PC-3 (cell line): ENCODE measurements at regions not wholly inside any gene's neighbourhood (a gene's known extent, or its start where the extent isn't known, plus 50 kb on each side); places are given as distances from the start of the nearest gene placed in this dataset.

Source experiments
- ATAC-seq: fragments of 200-7000 bp; cut with Tn5 transposase; 2 replicates; pipeline ENCODE4 v1.9.1; 2020; ENCODE audit warnings: mild to moderate bottlenecking, moderate library complexity
- BruUV-seq: library from RNA; stranded (reverse); fragments of 400-500 nt; replicated peaks from 2 replicates; lab custom pipeline; 2021; lab: Mats Ljungman, UMichigan
- CTCF ChIA-PET: fragments of 300-600 bp; sonication (Branson Sonifier 250); formaldehyde crosslinking; loops from one replicate; lab custom pipeline; 2022; ENCODE audit warnings: antibody characterized with exemption; lab: Charles Lee
- POLR2A ChIA-PET: fragments of 300-600 bp; sonication (Branson Sonifier 250); formaldehyde crosslinking; loops from one replicate; lab custom pipeline; 2022; ENCODE audit warnings: antibody characterized with exemption; ENCODE audit not compliant: unreplicated experiment; lab: Charles Lee
- DNase-seq: peaks from one replicate; pipeline ENCODE4 v3.0.0-alpha.2; 2015
- H2AFZ ChIP-seq: fragments of 300-600 bp; sonication (generic); 2 replicates; pipeline ENCODE4 v1.6.0; 2016; ENCODE audit warnings: antibody characterized with exemption, low read length
- H3F3A ChIP-seq: fragments of 300-600 bp; sonication (generic); one replicate; pipeline ENCODE4 v1.6.0; 2017; ENCODE audit warnings: antibody characterized with exemption, low read length, control low read depth, mild to moderate bottlenecking; ENCODE audit not compliant: unreplicated experiment
- H3K27ac ChIP-seq: fragments of 300-600 bp; sonication (generic); 2 replicates; pipeline ENCODE4 v1.5.1; 2016; ENCODE audit warnings: mild to moderate bottlenecking, low read length
- H3K27me3 ChIP-seq: fragments of 300-600 bp; sonication (generic); 2 replicates; pipeline ENCODE4 v1.6.1; 2016; ENCODE audit warnings: low read length, mixed read lengths
- H3K36me3 ChIP-seq: fragments of 300-600 bp; sonication (generic); 2 replicates; pipeline ENCODE4 v1.6.1; 2016; ENCODE audit warnings: low read depth, mixed run types, low read length, mixed read lengths
- H3K4me1 ChIP-seq: fragments of 300-600 bp; sonication (generic); 2 replicates; pipeline ENCODE4 v1.5.1; 2016; ENCODE audit warnings: low read length; ENCODE audit not compliant: insufficient read depth
- H3K4me2 ChIP-seq: fragments of 300-600 bp; sonication (generic); 2 replicates; pipeline ENCODE4 v1.6.0; 2016; ENCODE audit warnings: low read length
- H3K4me3 ChIP-seq: fragments of 300-600 bp; sonication (generic); 2 replicates; pipeline ENCODE4 v1.5.1; 2016; ENCODE audit warnings: mild to moderate bottlenecking, low read length, mixed read lengths
- H3K79me2 ChIP-seq: fragments of 300-600 bp; sonication (generic); 2 replicates; pipeline ENCODE4 v1.6.1; 2017; ENCODE audit warnings: low read length, mixed read lengths
- H3K9ac ChIP-seq: fragments of 300-600 bp; sonication (generic); 2 replicates; pipeline ENCODE4 v1.6.0; 2016; ENCODE audit warnings: mild to moderate bottlenecking, low read length
- H3K9me2 ChIP-seq: fragments of 300-600 bp; sonication (generic); replicated peaks from 2 replicates; pipeline ENCODE4 v1.6.1; 2016; ENCODE audit warnings: mixed run types, low read length, mixed read lengths
- H3K9me3 ChIP-seq: fragments of 300-600 bp; sonication (generic); 2 replicates; pipeline ENCODE4 v1.6.1; 2016; ENCODE audit warnings: low read length, mixed read lengths
- H4K20me1 ChIP-seq: fragments of 300-600 bp; sonication (generic); 2 replicates; pipeline ENCODE4 v1.6.1; 2016; ENCODE audit warnings: low read length, mixed read lengths
- EZH2 ChIP-seq: fragments of 300-600 bp; sonication (generic); IDR thresholded peaks from one replicate; pipeline ENCODE4 v1.6.1; 2017; ENCODE audit warnings: antibody characterized with exemption, mild to moderate bottlenecking, low read length; ENCODE audit not compliant: unreplicated experiment
- EZH2phosphoT487 ChIP-seq: fragments of 300-600 bp; sonication (generic); IDR thresholded peaks from 2 replicates; pipeline ENCODE4 v1.6.1; 2018; ENCODE audit warnings: mild to moderate bottlenecking, antibody characterized with exemption, low read length, borderline replicate concordance
- intact Hi-C: fragments of 100-400 bp; cut with micrococcal nuclease; formaldehyde crosslinking; loops from 2 replicates; pipeline ENCODE4 v1.9.0; 2023
- TF ChIP-seq, protein P1 (sequence below): fragments of 300-600 bp; sonication (generic); conservative IDR thresholded peaks from 2 replicates; pipeline ENCODE4 v1.5.1; 2017; ENCODE audit warnings: antibody characterized with exemption, low read depth, mild to moderate bottlenecking, low read length

GRCh38 chr13:23995283-23996073 is 98.2 kb upstream of the C1QTNF9B start:
- Histone ChIP-seq H3K79me2 (no peaks in the 10 kb centered on the region), H3K9me3 (no peaks in the 10 kb centered on the region), H3K27ac (no peak overlapping the region), H3K36me3 (no peaks in the 10 kb centered on the region), H3K4me1 (0 out of 2 replicates have a peak, but pooled peaks cover 4% of the 10 kb centered on the region), H3K27me3 (no peaks in the 10 kb centered on the region), H3K4me3 (no peak overlapping the region), H4K20me1 (no peaks in the 10 kb centered on the region), H3K4me2 (no peak overlapping the region), H3K9me2 (no peaks in the 10 kb centered on the region), H2AFZ (no peak overlapping the region), H3K9ac (no peak overlapping the region), H3F3A (no peaks in the 10 kb centered on the region)
- ChIA-PET POLR2A (no interaction called here), CTCF (no interaction called here)
- DNase-seq: no peak
- BruUV-seq: no TSS peak
- intact Hi-C loops: no loop called here
- no peak for ATAC-seq
- TF ChIP-seq EZH2 (no peak), EZH2phosphoT487 (no peak)
- TF ChIP-seq, protein P1, sequence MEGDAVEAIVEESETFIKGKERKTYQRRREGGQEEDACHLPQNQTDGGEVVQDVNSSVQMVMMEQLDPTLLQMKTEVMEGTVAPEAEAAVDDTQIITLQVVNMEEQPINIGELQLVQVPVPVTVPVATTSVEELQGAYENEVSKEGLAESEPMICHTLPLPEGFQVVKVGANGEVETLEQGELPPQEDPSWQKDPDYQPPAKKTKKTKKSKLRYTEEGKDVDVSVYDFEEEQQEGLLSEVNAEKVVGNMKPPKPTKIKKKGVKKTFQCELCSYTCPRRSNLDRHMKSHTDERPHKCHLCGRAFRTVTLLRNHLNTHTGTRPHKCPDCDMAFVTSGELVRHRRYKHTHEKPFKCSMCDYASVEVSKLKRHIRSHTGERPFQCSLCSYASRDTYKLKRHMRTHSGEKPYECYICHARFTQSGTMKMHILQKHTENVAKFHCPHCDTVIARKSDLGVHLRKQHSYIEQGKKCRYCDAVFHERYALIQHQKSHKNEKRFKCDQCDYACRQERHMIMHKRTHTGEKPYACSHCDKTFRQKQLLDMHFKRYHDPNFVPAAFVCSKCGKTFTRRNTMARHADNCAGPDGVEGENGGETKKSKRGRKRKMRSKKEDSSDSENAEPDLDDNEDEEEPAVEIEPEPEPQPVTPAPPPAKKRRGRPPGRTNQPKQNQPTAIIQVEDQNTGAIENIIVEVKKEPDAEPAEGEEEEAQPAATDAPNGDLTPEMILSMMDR: no peak

GRCh38 chr13:23996456-23996855 is 99.2 kb upstream of the C1QTNF9B start:
- no peaks in the 10 kb centered on the region for H3K4me1 ChIP-seq
- CTCF ChIA-PET: no interaction called here
- H3K4me3 ChIP-seq: no peak overlapping the region
- intact Hi-C loops: no loop called here
- no peak overlapping the region for H2AFZ ChIP-seq
- H3F3A ChIP-seq: no peaks in the 10 kb centered on the region
- no peaks in the 10 kb centered on the region for H3K9me2 ChIP-seq
- no peaks in the 10 kb centered on the region for H3K36me3 ChIP-seq
- no peaks in the 10 kb centered on the region for H4K20me1 ChIP-seq
- TF ChIP-seq, protein P1: no peak
- no peak for TF ChIP-seq EZH2
- no peaks in the 10 kb centered on the region for H3K9me3 ChIP-seq
- H3K9ac ChIP-seq: no peak overlapping the region
- POLR2A ChIA-PET: no interaction called here
- peak; percentile 15 for DNase-seq
- H3K27me3 ChIP-seq: no peaks in the 10 kb centered on the region
- BruUV-seq: no TSS peak
- no peak overlapping the region for H3K27ac ChIP-seq
- no peak overlapping the region for H3K4me2 ChIP-seq
- H3K79me2 ChIP-seq: no peaks in the 10 kb centered on the region
- ATAC-seq: no peak

DNA sequence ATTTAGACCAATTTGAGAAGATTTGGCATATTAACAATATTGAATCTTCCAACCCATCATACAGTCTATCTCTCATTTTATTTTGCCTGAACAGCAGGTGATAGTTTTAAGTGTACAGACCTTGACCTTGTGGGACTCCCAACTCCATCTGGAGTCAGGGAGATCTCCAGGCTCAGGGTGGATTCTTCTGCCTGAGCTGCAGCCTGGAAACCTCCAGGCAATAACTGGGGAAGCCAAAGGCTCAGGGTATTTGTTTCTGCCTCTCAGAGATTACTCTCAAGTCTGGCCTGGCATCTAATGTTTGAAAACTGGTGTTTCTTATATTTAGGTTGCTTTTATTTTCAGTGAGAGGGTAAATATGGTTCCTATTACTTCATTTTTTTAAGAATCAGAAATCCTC is 102.1 kb upstream of the C1QTNF9B start:
- no TSS peak for BruUV-seq
- no peak for ATAC-seq

More for the DNA sequence above, 102.1 kb upstream of the C1QTNF9B start:
- H3K4me3 ChIP-seq: no peak overlapping the region
- intact Hi-C loops: no loop called here
- no peak for TF ChIP-seq EZH2
- TF ChIP-seq, protein P1: no peak
- no peak for TF ChIP-seq EZH2phosphoT487
- H3K9me3 ChIP-seq: no peaks in the 10 kb centered on the region
- H3F3A ChIP-seq: no peaks in the 10 kb centered on the region
- no peaks in the 10 kb centered on the region for H3K79me2 ChIP-seq
- H3K27me3 ChIP-seq: no peaks in the 10 kb centered on the region
- no peak overlapping the region for H2AFZ ChIP-seq
- no peak overlapping the region for H3K9ac ChIP-seq
- H3K36me3 ChIP-seq: no peaks in the 10 kb centered on the region
- no peak for DNase-seq
- no peak overlapping the region for H3K4me2 ChIP-seq
- no peaks in the 10 kb centered on the region for H3K9me2 ChIP-seq
- H4K20me1 ChIP-seq: no peaks in the 10 kb centered on the region
- ChIA-PET POLR2A (no interaction called here), CTCF (no interaction called here)
- H3K4me1 ChIP-seq: no peaks in the 10 kb centered on the region
- H3K27ac ChIP-seq: no peak overlapping the region
